Stimulated activated CD4-positive, alpha-beta T cell treated with anti-CD3 and anti-CD28 coated beads, Interleukin-1b, Interleukin-23, amount 100 ng/mL, for 1 hour (primary cell): ENCODE measurements at regions not wholly inside any gene's neighbourhood (a gene's known extent, or its start where the extent isn't known, plus 50 kb on each side); places are given as distances from the start of the nearest gene placed in this dataset.

Experiments used
- DNase-seq, 2 donors: peaks; one replicate each; pipeline ENCODE4 v3.0.0-alpha.2; 2020; ENCODE audit warnings: low read depth in 2 of 2

- no peak for DNase-seq
Observed at GRCh38 chr14:98368916-98369315, 903.1 kb downstream of the BCL11B start.

- no peak for DNase-seq
Observed at GRCh38 chr14:98369344-98369743, 902.7 kb downstream of the BCL11B start.

GRCh38 chr14:98370352-98370751 lies 901.6 kb downstream of the BCL11B start:
- no peak for DNase-seq

- no peak for DNase-seq
Observed at GRCh38 chr14:98371141-98371540, 900.9 kb downstream of the BCL11B start.

GRCh38 chr14:98374136-98374535 lies 897.9 kb downstream of the BCL11B start:
- no peak for DNase-seq

- DNase-seq: no peak
Observed at GRCh38 chr14:98375566-98375965, 896.4 kb downstream of the BCL11B start.

GRCh38 chr14:98379830-98380229 lies 892.2 kb downstream of the BCL11B start:
- no peak for DNase-seq

- no peak for DNase-seq
Observed at GRCh38 chr14:98382662-98383061, 889.3 kb downstream of the BCL11B start.

- no peak for DNase-seq
Observed at GRCh38 chr14:98385851-98386250, 886.1 kb downstream of the BCL11B start.

- no peak for DNase-seq
Observed at GRCh38 chr14:98391061-98391460, 880.9 kb downstream of the BCL11B start.

- DNase-seq: no peak
Observed at GRCh38 chr14:98393527-98393926, 878.5 kb downstream of the BCL11B start.

- DNase-seq: no peak
Observed at GRCh38 chr14:98404811-98405210, 867.2 kb downstream of the BCL11B start.

GRCh38 chr14:98408024-98408555 lies 863.9 kb downstream of the BCL11B start:
- no peak for DNase-seq

GRCh38 chr14:98408713-98409112 lies 863.3 kb downstream of the BCL11B start:
- no peak for DNase-seq

GRCh38 chr14:98411154-98411553 lies 860.8 kb downstream of the BCL11B start:
- DNase-seq: no peak

- no peak for DNase-seq
Observed at GRCh38 chr14:98412431-98412830, 859.6 kb downstream of the BCL11B start.

GRCh38 chr14:98415766-98416165 lies 856.2 kb downstream of the BCL11B start:
- DNase-seq: no peak

- DNase-seq: no peak
Observed at GRCh38 chr14:98417001-98417400, 855.0 kb downstream of the BCL11B start.

- DNase-seq: no peak
Observed at GRCh38 chr14:98428483-98428994, 843.5 kb downstream of the BCL11B start.

- no peak for DNase-seq
Observed at GRCh38 chr14:98433436-98433835, 838.6 kb downstream of the BCL11B start.

GRCh38 chr14:98437113-98437512 lies 834.9 kb downstream of the BCL11B start:
- DNase-seq: no peak

- DNase-seq: no peak
Observed at GRCh38 chr14:98444077-98444476, 827.9 kb downstream of the BCL11B start.

- no peak for DNase-seq
Observed at GRCh38 chr14:98445718-98446117, 826.3 kb downstream of the BCL11B start.

- DNase-seq: no peak
Observed at GRCh38 chr14:98446508-98446907, 825.5 kb downstream of the BCL11B start.
